Left lobe of liver (tissue), 2 donors: ENCODE measurements at regions not wholly inside any gene's neighbourhood (a gene's known extent, or its start where the extent isn't known, plus 50 kb on each side); places are given as distances from the start of the nearest gene placed in this dataset.
A peak's percentile ranks its signal among the peaks of the same experiment; 100 is the strongest.

ENCODE experiments used
- ATAC-seq: fragments of 200-7000 bp; cut with Tn5 transposase; one replicate; pipeline ENCODE4 v1.9.1; 2020; ENCODE audit warnings: mild to moderate bottlenecking, moderate library complexity
- DNase-seq: peaks from one replicate; pipeline ENCODE4 v3.0.0-alpha.2; 2020; ENCODE audit warnings: low spot score
- donor health status: DM: no; HTN: no; CAD: no; lungs with moderate emphysema.
- donor health status: DM: no; HTN: yes; CAD: no.

GRCh38 chr16:80427795-80428194 is 113.0 kb upstream of the DYNLRB2 start:
- DNase-seq (no peak), ATAC-seq (no peak)

- ATAC-seq (no peak), DNase-seq (no peak)
Observed at GRCh38 chr16:80418517-80419355, 122.1 kb upstream of the DYNLRB2 start.

- ATAC-seq (no peak), DNase-seq (no peak)
Observed at GRCh38 chr16:80417706-80418271, 123.0 kb upstream of the DYNLRB2 start.

GRCh38 chr16:80408014-80408413 is 132.8 kb upstream of the DYNLRB2 start:
- ATAC-seq (no peak), DNase-seq (no peak)

GRCh38 chr16:80407265-80407987 is 133.4 kb upstream of the DYNLRB2 start:
- DNase-seq (peak; percentile 72), ATAC-seq (peak; percentile 90)

GRCh38 chr16:80404847-80405246 is 135.9 kb upstream of the DYNLRB2 start:
- no peak for ATAC-seq

GRCh38 chr16:80403894-80404293 is 136.9 kb upstream of the DYNLRB2 start:
- no peak for DNase-seq

More at GRCh38 chr16:80404847-80405246, 135.9 kb upstream of the DYNLRB2 start:
- DNase-seq = no peak

GRCh38 chr16:80390871-80391489 is 149.8 kb upstream of the DYNLRB2 start:
- DNase-seq = no peak
- ATAC-seq = peak; percentile 19

More at GRCh38 chr16:80403894-80404293, 136.9 kb upstream of the DYNLRB2 start:
- ATAC-seq = no peak

- ATAC-seq (no peak), DNase-seq (no peak)
Observed at GRCh38 chr16:80390046-80390445, 150.7 kb upstream of the DYNLRB2 start.

- DNase-seq = no peak
- no peak for ATAC-seq
Observed at GRCh38 chr16:80389338-80389737, 151.5 kb upstream of the DYNLRB2 start.

- DNase-seq (no peak), ATAC-seq (no peak)
Observed at GRCh38 chr16:80387318-80387921, 153.4 kb upstream of the DYNLRB2 start.

- DNase-seq = no peak
- no peak for ATAC-seq
Observed at GRCh38 chr16:80384862-80385261, 155.9 kb upstream of the DYNLRB2 start.

GRCh38 chr16:80380514-80380913 is 160.3 kb upstream of the DYNLRB2 start:
- ATAC-seq = no peak
- no peak for DNase-seq

GRCh38 chr16:80377096-80377956 is 163.5 kb upstream of the DYNLRB2 start:
- ATAC-seq (no peak), DNase-seq (no peak)

- no peak for DNase-seq
- no peak for ATAC-seq
Observed at GRCh38 chr16:80375973-80376372, 164.8 kb upstream of the DYNLRB2 start.

GRCh38 chr16:80375513-80375912 is 165.3 kb upstream of the DYNLRB2 start:
- ATAC-seq = no peak
- DNase-seq = no peak

GRCh38 chr16:80372341-80372740 is 168.5 kb upstream of the DYNLRB2 start:
- DNase-seq (no peak), ATAC-seq (no peak)

GRCh38 chr16:80369138-80369958 is 171.4 kb upstream of the DYNLRB2 start:
- ATAC-seq (peak; percentile 19), DNase-seq (no peak)

- DNase-seq (no peak), ATAC-seq (peak; percentile 78)
Observed at GRCh38 chr16:80367037-80367658, 173.6 kb upstream of the DYNLRB2 start.
